HEK293 (cell line): ENCODE measurements at regions not wholly inside any gene's neighbourhood (a gene's known extent, or its start where the extent isn't known, plus 50 kb on each side); places are given as distances from the start of the nearest gene placed in this dataset.

Source experiments
- CTCF ChIP-seq: fragments of 450-650 bp; formaldehyde crosslinking; IDR thresholded peaks from 2 replicates; pipeline ENCODE4 v1.5.1; 2016; ENCODE audit warnings: missing biosample characterization, missing genetic modification characterization
- ZNF223 ChIP-seq: fragments of 450-650 bp; formaldehyde crosslinking; IDR thresholded peaks from 2 replicates; pipeline ENCODE4 v1.5.1; 2016; ENCODE audit warnings: missing biosample characterization, missing genetic modification characterization
- ZNF239 ChIP-seq: fragments of 450-650 bp; formaldehyde crosslinking; IDR thresholded peaks from 2 replicates; pipeline ENCODE4 v1.5.1; 2016; ENCODE audit warnings: missing biosample characterization, missing genetic modification characterization
- ZNF449 ChIP-seq: fragments of 450-650 bp; formaldehyde crosslinking; IDR thresholded peaks from 2 replicates; pipeline ENCODE4 v1.5.1; 2017; ENCODE audit warnings: missing biosample characterization, mild to moderate bottlenecking, missing genetic modification characterization, moderate library complexity
- ZNF529 ChIP-seq: fragments of 450-650 bp; formaldehyde crosslinking; IDR thresholded peaks from 2 replicates; pipeline ENCODE4 v1.5.1; 2017; ENCODE audit warnings: missing genetic modification characterization, missing biosample characterization; ENCODE audit not compliant: insufficient replicate concordance
- ZSCAN4 ChIP-seq: fragments of 450-650 bp; formaldehyde crosslinking; IDR thresholded peaks from 2 replicates; pipeline ENCODE4 v1.5.1; 2017; ENCODE audit warnings: missing biosample characterization, missing genetic modification characterization

- TF ChIP-seq ZNF239 (tag by site-specific recombination): no peak
- TF ChIP-seq ZNF223 (tag by site-specific recombination): no peak
- no peak for TF ChIP-seq ZSCAN4 (tag by site-specific recombination)
- no peak for TF ChIP-seq CTCF (tag by site-specific recombination)
- TF ChIP-seq ZNF529 (tag by site-specific recombination): no peak
- no peak for TF ChIP-seq ZNF449 (tag by site-specific recombination)
These were observed 56.6 kb downstream of the OLIG1 start for GRCh38 chr21:33126569-33126968.
